ENCODE measurements at regions not wholly inside any gene's neighbourhood (a gene's known extent, or its start where the extent isn't known, plus 50 kb on each side); places are given as distances from the start of the nearest gene placed in this dataset.

DNA sequence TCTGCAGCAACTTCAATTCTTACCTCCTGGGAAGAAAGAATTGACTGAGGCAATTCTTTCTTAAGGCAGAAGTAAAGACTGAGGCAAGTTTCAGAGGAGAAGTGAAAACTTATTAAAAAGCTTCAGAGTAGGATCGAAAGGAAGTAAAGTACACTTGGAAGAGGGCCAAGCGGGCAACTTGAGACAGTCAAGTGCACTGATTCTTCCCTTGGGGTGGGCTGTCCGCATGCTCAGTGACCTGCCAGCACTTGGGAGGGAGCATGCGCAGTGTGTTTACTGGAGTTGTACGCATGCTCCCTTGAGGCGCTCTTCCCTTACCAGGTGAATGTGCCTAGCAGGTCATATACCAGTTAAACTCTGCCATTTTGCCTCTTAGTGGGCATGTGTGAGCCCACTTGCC lies 55.3 kb upstream of the NBPF3 start:
- TF ChIP-seq CTCF (conservative IDR thresholded peaks at IDR 0.05; ENCODE audit: low read length) (no peak), EZH2phosphoT487 (IDR thresholded peaks at IDR 0.05; ENCODE audit: borderline replicate concordance) (no peak)

Data from Loucy (cell line).